GM10248 (cell line): ENCODE measurements at regions not wholly inside any gene's neighbourhood (a gene's known extent, or its start where the extent isn't known, plus 50 kb on each side); places are given as distances from the start of the nearest gene placed in this dataset.
"Not testable (repeated sequence)": the region's sequence is repeated elsewhere in the genome, so short reads cannot be mapped to it uniquely, and the experiment has no call there.

Experiments
- CTCF ChIA-PET: fragments of 300-600 bp; sonication (Branson Sonifier 250); formaldehyde crosslinking; extraction: SDS; loops from one replicate; lab custom pipeline; 2021; ENCODE audit warnings: antibody characterized with exemption; lab: Yijun Ruan, JAX
- POLR2A ChIA-PET: fragments of 350-650 bp; sonication (Branson Sonifier 250); formaldehyde crosslinking; extraction: SDS; loops from one replicate; lab custom pipeline; 2020; ENCODE audit warnings: antibody characterized with exemption; lab: Yijun Ruan, JAX
- DNase-seq: peaks from one replicate; pipeline ENCODE4 v3.0.0; 2012; ENCODE audit errors: extremely low spot score
- CTCF ChIP-seq: IDR thresholded peaks from 2 replicates; pipeline ENCODE4 v1.5.1; 2012; ENCODE audit warnings: mild to moderate bottlenecking, low read depth; ENCODE audit errors: extremely low read depth, missing control alignments, control extremely low read depth

DNA sequence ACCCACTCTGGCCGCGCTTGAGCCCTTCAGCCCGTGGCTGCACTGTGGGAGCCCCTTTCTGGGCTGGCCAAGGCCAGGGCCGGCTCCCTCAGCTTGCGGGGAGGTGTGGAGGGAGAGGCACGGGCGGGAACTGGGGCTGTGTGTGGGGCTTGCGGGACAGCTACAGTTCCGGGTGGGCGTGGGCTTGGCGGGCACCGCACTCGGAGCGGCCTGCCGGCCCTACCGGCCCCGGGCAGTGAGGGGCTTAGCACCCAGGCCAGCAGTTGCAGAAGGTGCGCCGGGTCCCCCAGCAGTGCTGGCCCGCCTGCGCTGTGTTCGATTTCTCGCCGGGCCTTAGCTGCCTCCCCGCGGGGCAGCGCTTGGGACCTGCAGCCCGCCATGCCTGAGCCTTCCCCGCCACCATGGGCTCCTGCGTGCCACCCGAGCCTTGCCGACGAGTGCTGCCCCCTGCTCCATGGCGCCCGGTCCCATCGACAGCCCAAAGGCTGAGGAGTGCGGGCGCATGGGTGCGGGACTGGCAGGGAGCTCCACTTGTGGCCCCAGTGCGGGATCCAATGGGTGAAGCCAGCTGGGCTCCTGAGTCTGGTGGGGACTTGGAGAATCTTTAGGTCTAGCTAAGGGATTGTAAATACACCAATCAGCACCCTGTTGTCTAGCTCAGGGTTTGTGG is 173.7 kb upstream of the FIGN start:
- ChIA-PET POLR2A (no interaction called here), CTCF (interaction anchor here (2.0 kb wide), 1 partner anchor 31 kb away, joined by 7 read pairs; no protein-coding TSS in a partner anchor)
- no peak for DNase-seq
- TF ChIP-seq CTCF, result no peak

DNA sequence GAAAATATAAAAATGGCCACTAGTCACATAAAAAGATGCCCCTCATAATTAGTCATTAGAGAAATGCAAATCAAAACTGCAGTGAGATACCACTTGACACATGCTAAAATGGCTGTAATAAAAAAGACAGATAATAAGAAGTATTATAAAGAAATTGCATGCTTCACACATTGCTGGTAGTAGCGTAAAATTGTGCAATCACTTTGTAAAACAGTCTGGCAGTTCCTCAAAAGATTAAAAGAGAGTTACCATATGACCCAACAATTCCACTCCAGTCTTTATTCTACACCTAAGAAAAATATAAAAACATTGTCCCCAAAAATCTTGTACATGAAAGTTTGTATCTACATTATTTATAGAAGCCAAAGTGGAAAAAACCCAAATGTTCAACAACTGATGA is 170.6 kb upstream of the FIGN start:
- no peak for TF ChIP-seq CTCF
- no peak for DNase-seq
- ChIA-PET CTCF (interaction anchor here (0.9 kb wide), 1 partner anchor 10 kb away, joined by 3 read pairs; no protein-coding TSS in a partner anchor), POLR2A (no interaction called here)

DNA sequence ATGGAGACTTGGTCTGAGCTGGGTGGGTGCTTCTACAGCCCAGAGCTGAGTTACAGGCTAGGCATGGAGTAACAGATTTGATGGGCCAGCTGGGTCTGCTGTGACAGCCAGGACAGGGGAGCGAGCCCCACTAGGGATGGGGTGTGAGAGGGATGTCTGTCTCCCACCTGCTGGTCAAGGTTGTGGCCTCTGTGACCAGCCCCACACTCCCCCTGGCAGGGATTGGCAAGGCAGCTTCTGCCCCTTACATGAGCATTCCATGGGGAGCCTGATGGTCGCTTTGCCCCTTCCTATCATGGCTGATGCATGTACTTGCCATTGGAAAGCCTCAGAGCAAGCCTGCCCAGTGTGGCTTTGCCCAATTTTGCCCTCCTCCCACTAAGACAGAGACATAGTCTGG is 162.0 kb upstream of the FIGN start:
- ChIA-PET CTCF (no interaction called here), POLR2A (no interaction called here)
- no peak for TF ChIP-seq CTCF
- no peak for DNase-seq

- CTCF ChIA-PET, result interaction anchor here (0.8 kb wide), 1 partner anchor 14 kb away, joined by 3 read pairs; no protein-coding TSS in a partner anchor
- DNase-seq, POLR2A ChIA-PET: not testable (repeated sequence)
Observed at GRCh38 chr2:163893444-163893843, 157.6 kb upstream of the FIGN start.

GRCh38 chr2:163888591-163888990 is 152.8 kb upstream of the FIGN start:
- no peak for TF ChIP-seq CTCF
- CTCF ChIA-PET, result interaction anchor here (1.3 kb wide), 2 partner anchors 10 to 15 kb away, joined by 3 read pairs; no protein-coding TSS in a partner anchor
- POLR2A ChIA-PET, result no interaction called here
- DNase-seq, result no peak

- TF ChIP-seq CTCF, result no peak
- DNase-seq, result no peak
- ChIA-PET CTCF (interaction anchor here (1.3 to 2.3 kb wide), 3 partner anchors 8 to 27 kb away, joined by 3 to 5 read pairs (median 4); no protein-coding TSS in a partner anchor), POLR2A (no interaction called here)
Observed at GRCh38 chr2:163887182-163887581, 151.4 kb upstream of the FIGN start.

GRCh38 chr2:163884416-163884815 is 148.6 kb upstream of the FIGN start:
- TF ChIP-seq CTCF, result no peak
- ChIA-PET CTCF (interaction anchor here (0.8 to 1.1 kb wide), 3 partner anchors 11 to 51 kb away, joined by 3 read pairs; no protein-coding TSS in a partner anchor), POLR2A (no interaction called here)
- DNase-seq, result no peak
